NT2/D1 (cell line): ENCODE measurements at regions not wholly inside any gene's neighbourhood (a gene's known extent, or its start where the extent isn't known, plus 50 kb on each side); places are given as distances from the start of the nearest gene placed in this dataset.

Source experiments
- YY1 ChIP-seq: IDR thresholded peaks from 2 replicates; pipeline ENCODE4 v1.6.1; 2011; ENCODE audit not compliant: insufficient read length, insufficient read depth
- ZNF274 ChIP-seq: IDR thresholded peaks from 2 replicates; pipeline ENCODE4 v1.6.1; 2011; ENCODE audit warnings: mild to moderate bottlenecking, low read depth, low read length

DNA sequence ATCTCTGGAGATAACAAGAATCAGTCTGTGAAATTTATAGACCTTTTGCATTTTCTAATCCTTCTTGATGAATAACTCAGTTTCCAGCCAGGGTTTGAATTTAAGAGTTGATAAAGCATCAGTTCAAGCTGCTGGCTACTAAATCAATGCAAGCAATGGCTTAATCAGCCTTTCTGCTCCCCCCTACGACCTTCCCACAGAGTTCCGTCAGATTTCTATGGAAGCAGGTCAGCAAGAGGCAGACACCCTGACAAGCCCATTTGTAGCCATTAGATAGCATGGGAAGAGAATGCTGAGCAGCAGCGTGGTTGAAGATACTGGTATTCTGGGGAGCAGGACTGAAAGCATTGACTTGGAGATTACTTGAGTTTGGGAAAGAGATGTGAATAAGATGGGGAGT, 868.1 kb downstream of the KCNJ2 start:
- TF ChIP-seq YY1 = no peak
- no peak for TF ChIP-seq ZNF274
